A549 (cell line): ENCODE measurements at regions not wholly inside any gene's neighbourhood (a gene's known extent, or its start where the extent isn't known, plus 50 kb on each side); places are given as distances from the start of the nearest gene placed in this dataset.

Experiments
- ATAC-seq, 2 experiments: fragments of 200-7000 bp in 1 of 2; fragments of >200 bp in 1 of 2; cut with Nextera tagmentation in 1 of 2; cut with Tn5 transposase in 1 of 2; 3 replicates each; pipeline versions ENCODE4 v1.8.0 to v1.9.1; 2018 to 2020; ENCODE audit warnings: mild to moderate bottlenecking in 1 of 2, moderate library complexity in 1 of 2
- CTCF ChIA-PET: fragments of 300-600 bp; sonication (Branson Sonifier 250); formaldehyde crosslinking; extraction: SDS; loops from one replicate; lab custom pipeline; 2021; ENCODE audit warnings: antibody characterized with exemption, inconsistent platforms; lab: Yijun Ruan, JAX
- POLR2A ChIA-PET: fragments of 350-600 bp; formaldehyde crosslinking; extraction: SDS; loops from one replicate; lab custom pipeline; 2021; ENCODE audit warnings: antibody characterized with exemption, inconsistent platforms; lab: Yijun Ruan, JAX
- DNase-seq, 2 experiments: peaks; one replicate each; pipeline versions ENCODE4 v3.0.0 to v3.0.0-alpha.2; 2011 to 2016; ENCODE audit warnings: low read depth in 1 of 2, low spot score in 1 of 2
- FAIRE-seq: peaks from 2 replicates; lab custom pipeline; 2011; peaks lifted over from hg19 to GRCh38; lab: Jason Lieb, UNC
- H3K27ac ChIP-seq, 2 experiments: fragments of >200 bp; sonication (Bioruptor Twin); formaldehyde crosslinking; 3 replicates each; pipeline ENCODE4 v1.5.1; 2016 to 2017
- H3K4me1 ChIP-seq: fragments of >200 bp; sonication (Bioruptor Twin); formaldehyde crosslinking; 3 replicates; pipeline ENCODE4 v1.6.1; 2016
- H3K4me2 ChIP-seq: fragments of >200 bp; sonication (Bioruptor Twin); formaldehyde crosslinking; 3 replicates; pipeline ENCODE4 v1.6.1; 2016
- H3K4me3 ChIP-seq: fragments of >200 bp; sonication (Bioruptor Twin); formaldehyde crosslinking; 3 replicates; pipeline ENCODE4 v1.5.1; 2016
- H3K9me3 ChIP-seq: fragments of >200 bp; sonication (Bioruptor Twin); formaldehyde crosslinking; 3 replicates; pipeline ENCODE4 v1.6.1; 2016
- BCL3 ChIP-seq: fragments of >200 bp; sonication (Bioruptor Twin); formaldehyde crosslinking; IDR thresholded peaks from 3 replicates; pipeline ENCODE4 v1.6.1; 2016
- BHLHE40 ChIP-seq: IDR thresholded peaks from 2 replicates; pipeline ENCODE4 v1.6.1; 2012; ENCODE audit warnings: low read depth, low read length, inconsistent platforms
- CBX2 ChIP-seq: fragments of 200-600 bp; sonication (generic); IDR thresholded peaks from 2 replicates; pipeline ENCODE4 v1.6.1; 2016; ENCODE audit warnings: low read depth, mild to moderate bottlenecking, borderline replicate concordance
- CBX8 ChIP-seq: fragments of 200-600 bp; sonication (generic); IDR thresholded peaks from 2 replicates; pipeline ENCODE4 v1.6.1; 2016
- CHD4 ChIP-seq: fragments of 200-600 bp; sonication (generic); IDR thresholded peaks from 2 replicates; pipeline ENCODE4 v1.6.1; 2016; ENCODE audit warnings: antibody characterized with exemption, mild to moderate bottlenecking, borderline replicate concordance
- CTCF ChIP-seq: fragments of >200 bp; sonication (Bioruptor Twin); formaldehyde crosslinking; IDR thresholded peaks from 3 replicates; pipeline ENCODE4 v1.5.1; 2016
- EHMT2 ChIP-seq: fragments of 200-600 bp; sonication (generic); IDR thresholded peaks from 2 replicates; pipeline ENCODE4 v1.6.1; 2016; ENCODE audit warnings: antibody characterized with exemption, low read depth, mild to moderate bottlenecking, moderate library complexity
- FOSB ChIP-seq: fragments of 250-450 bp; sonication (Bioruptor Pico); IDR thresholded peaks from 2 replicates; pipeline ENCODE4 v1.5.0; 2020; ENCODE audit warnings: mild to moderate bottlenecking, moderate library complexity
- FOSL2 ChIP-seq, 2 experiments: fragments of 450-650 bp in 1 of 2; fragments of >200 bp in 1 of 2; sonication (Bioruptor Twin) in 1 of 2; formaldehyde crosslinking; IDR thresholded peaks; 2 replicates each; pipeline versions ENCODE4 v1.5.0 to v1.6.1; 2016 to 2020; ENCODE audit warnings: mild to moderate bottlenecking in 1 of 2, moderate library complexity in 1 of 2
- FOXS1 ChIP-seq: fragments of 250-450 bp; sonication (Bioruptor Pico); IDR thresholded peaks from 2 replicates; pipeline ENCODE4 v1.5.0; 2020; ENCODE audit warnings: mild to moderate bottlenecking, moderate library complexity
- HDAC2 ChIP-seq: fragments of 200-600 bp; sonication (generic); IDR thresholded peaks from 2 replicates; pipeline ENCODE4 v1.6.1; 2016
- HEYL ChIP-seq: fragments of 250-450 bp; sonication (Bioruptor Pico); IDR thresholded peaks from 2 replicates; pipeline ENCODE4 v1.8.0; 2021; ENCODE audit warnings: mild to moderate bottlenecking, moderate library complexity
- HOXA7 ChIP-seq: fragments of 250-450 bp; sonication (Bioruptor Pico); IDR thresholded peaks from 2 replicates; pipeline ENCODE4 v1.5.0; 2020; ENCODE audit warnings: mild to moderate bottlenecking, moderate library complexity
- HOXB13 ChIP-seq: fragments of 250-450 bp; sonication (Bioruptor Pico); IDR thresholded peaks from 2 replicates; pipeline ENCODE4 v1.5.0; 2020; ENCODE audit warnings: low read depth, mild to moderate bottlenecking, moderate library complexity
- HOXB5 ChIP-seq: fragments of 250-450 bp; sonication (Bioruptor Pico); IDR thresholded peaks from 2 replicates; pipeline ENCODE4 v1.5.0; 2020; ENCODE audit warnings: mild to moderate bottlenecking, moderate library complexity
- JUN ChIP-seq, 2 experiments: fragments of >200 bp; sonication (Bioruptor Twin); formaldehyde crosslinking; IDR thresholded peaks; 2 replicates in 1 of 2; 3 replicates in 1 of 2; pipeline ENCODE4 v1.6.1; 2016 to 2017
- MAFK ChIP-seq: fragments of 450-650 bp; IDR thresholded peaks from 2 replicates; pipeline ENCODE4 v1.6.1; 2014; ENCODE audit not compliant: partially characterized antibody
- MAZ ChIP-seq: fragments of 150-350 bp; IDR thresholded peaks from 2 replicates; pipeline ENCODE4 v1.6.1; 2014; ENCODE audit warnings: antibody characterized with exemption, low read depth, low read length, borderline replicate concordance
- MYC ChIP-seq: IDR thresholded peaks from 2 replicates; pipeline ENCODE4 v1.6.1; 2012; ENCODE audit warnings: mild to moderate bottlenecking, inconsistent platforms, low read length, improper control_type of control experiment, borderline replicate concordance
- POLR2A ChIP-seq: IDR thresholded peaks from 2 replicates; pipeline ENCODE4 v1.6.1; 2012; ENCODE audit warnings: mild to moderate bottlenecking, low read length
- RAD21 ChIP-seq, 2 experiments: fragments of >200 bp in 1 of 2; sonication (Bioruptor Twin) in 1 of 2; formaldehyde crosslinking in 1 of 2; IDR thresholded peaks in 1 of 2; conservative IDR thresholded peaks in 1 of 2; 2 replicates in 1 of 2; 3 replicates in 1 of 2; pipeline ENCODE4 v1.6.1; 2012 to 2018; ENCODE audit warnings: inconsistent platforms in 1 of 2
- RCOR1 ChIP-seq: fragments of 150-350 bp; IDR thresholded peaks from 2 replicates; pipeline ENCODE4 v1.6.1; 2014; ENCODE audit warnings: antibody characterized with exemption, low read length, low read depth
- RNF2 ChIP-seq: fragments of 200-600 bp; sonication (generic); IDR thresholded peaks from 2 replicates; pipeline ENCODE4 v1.6.1; 2016; ENCODE audit warnings: low read depth, mild to moderate bottlenecking, antibody characterized with exemption, moderate library complexity, borderline replicate concordance
- SMC3 ChIP-seq: fragments of >200 bp; sonication (Bioruptor Twin); formaldehyde crosslinking; IDR thresholded peaks from 3 replicates; pipeline ENCODE4 v1.6.1; 2018; ENCODE audit warnings: inconsistent platforms
- SREBF2 ChIP-seq: fragments of 450-650 bp; IDR thresholded peaks from 2 replicates; pipeline ENCODE4 v1.6.1; 2014; ENCODE audit warnings: mild to moderate bottlenecking, moderate library complexity
- TFCP2L1 ChIP-seq: fragments of 250-450 bp; sonication (Bioruptor Pico); IDR thresholded peaks from 2 replicates; pipeline ENCODE4 v1.5.0; 2021; ENCODE audit warnings: mild to moderate bottlenecking
- ZNF302 ChIP-seq: fragments of 250-450 bp; sonication (Bioruptor Pico); IDR thresholded peaks from 2 replicates; pipeline ENCODE4 v1.9.0; 2021; ENCODE audit warnings: inconsistent platforms, mild to moderate bottlenecking, moderate library complexity
- ZSCAN20 ChIP-seq: fragments of 250-450 bp; sonication (Bioruptor Pico); IDR thresholded peaks from 2 replicates; pipeline ENCODE4 v1.8.0; 2022; ENCODE audit warnings: mild to moderate bottlenecking, moderate library complexity
- WGBS: methylation state at CpG from one replicate; pipeline ENCODE4 v1.1.6; 2017; ENCODE audit errors: missing lambda C conversion rate; 5-methylcytosine and 5-hydroxymethylcytosine counted together

- Histone ChIP-seq H3K27ac (no peak overlapping the region), H3K4me2 (no peak overlapping the region), H3K4me3 (no peak overlapping the region), H3K4me1 (no peaks in the 10 kb centered on the region), H3K9me3 (no peaks in the 10 kb centered on the region)
- WGBS, result 69% methylated on average over 8 of the region's 8 CpGs
- CTCF ChIA-PET, result interaction anchor here (1.1 kb wide), 1 partner anchor 10 kb away, joined by 3 read pairs; no protein-coding TSS in a partner anchor
- POLR2A ChIA-PET, result no interaction called here
- TF ChIP-seq MYC (no peak), EHMT2 (no peak), HDAC2 (no peak), BHLHE40 (no peak), BCL3 (no peak), CHD4 (no peak), CTCF (no peak), RAD21 (conservative IDR thresholded peaks at IDR 0.05 in 1 of 2, IDR thresholded peaks at IDR 0.05 in 1 of 2) (no peak), ZSCAN20 (CRISPR knock-in tag) (no peak), FOSL2 (IDR thresholded peaks at IDR 0.05) (no peak), FOSL2 (CRISPR knock-in tag; IDR thresholded peaks at IDR 0.05) (no peak), RCOR1 (no peak), CBX2 (no peak), FOXS1 (no peak), HOXB13 (no peak), HEYL (CRISPR knock-in tag) (no peak), SMC3 (no peak), RNF2 (no peak), ZNF302 (CRISPR knock-in tag) (no peak)
- no peak for FAIRE-seq
- peak in 1 of 2 experiments; percentile 9 for DNase-seq
- no peak for ATAC-seq
Measured at GRCh38 chr4:126106658-126107057, 791.9 kb downstream of the FAT4 start.

GRCh38 chr4:126109836-126110235, 795.1 kb downstream of the FAT4 start:
- FAIRE-seq (no peak), DNase-seq (no peak), ATAC-seq (no peak)
- POLR2A ChIA-PET, result no interaction called here
- TF ChIP-seq TFCP2L1 (no peak), MAFK (peak; percentile 40), CBX8 (no peak)
- Histone ChIP-seq H3K4me1 (no peaks in the 10 kb centered on the region), H3K9me3 (no peaks in the 10 kb centered on the region), H3K4me3 (no peak overlapping the region), H3K27ac (no peak overlapping the region), H3K4me2 (no peak overlapping the region)
- CTCF ChIA-PET, result interaction anchor here (0.7 kb wide), 1 partner anchor 364 kb away, joined by 3 read pairs; no protein-coding TSS in a partner anchor
- WGBS, result 29% methylated on average over 2 of the region's 2 CpGs

- DNase-seq (no peak), ATAC-seq (no peak), FAIRE-seq (no peak)
- Histone ChIP-seq H3K27ac (no peak overlapping the region), H3K4me1 (no peaks in the 10 kb centered on the region), H3K4me2 (no peak overlapping the region), H3K9me3 (no peaks in the 10 kb centered on the region), H3K4me3 (no peak overlapping the region)
- WGBS, result 2% methylated on average over 1 of the region's 1 CpG
- ChIA-PET POLR2A (no interaction called here), CTCF (no interaction called here)
- TF ChIP-seq FOXS1, result no peak
- TF ChIP-seq HOXB5, result no peak
- no peak for TF ChIP-seq JUN (IDR thresholded peaks at IDR 0.05)
- no peak for TF ChIP-seq RCOR1
- no peak for TF ChIP-seq RNF2
- TF ChIP-seq POLR2A, result no peak
- no peak for TF ChIP-seq MAFK
- TF ChIP-seq MAZ, result no peak
- no peak for TF ChIP-seq FOSB
- TF ChIP-seq RAD21 (conservative IDR thresholded peaks at IDR 0.05 in 1 of 2, IDR thresholded peaks at IDR 0.05 in 1 of 2), result no peak
- no peak for TF ChIP-seq SREBF2
- no peak for TF ChIP-seq HOXA7 (CRISPR knock-in tag)
Measured at GRCh38 chr4:126113058-126113457, 798.3 kb downstream of the FAT4 start.
